HG03354 (cell line): ENCODE measurements at regions not wholly inside any gene's neighbourhood (a gene's known extent, or its start where the extent isn't known, plus 50 kb on each side); places are given as distances from the start of the nearest gene placed in this dataset.
"Not testable (repeated sequence)": the region's sequence is repeated elsewhere in the genome, so short reads cannot be mapped to it uniquely, and the experiment has no call there.

Source experiments
- ATAC-seq: cut with Tn5 transposase; IDR thresholded peaks from one replicate; pipeline ENCODE4 v1.9.1; 2021; ENCODE audit warnings: mild to moderate bottlenecking; ENCODE audit not compliant: unreplicated experiment, poor library complexity, severe bottlenecking

- ATAC-seq = no peak
Observed at GRCh38 chr11:24239930-24240329, 256.9 kb upstream of the LUZP2 start.

- no peak for ATAC-seq
Observed at GRCh38 chr11:24240496-24241175, 256.2 kb upstream of the LUZP2 start.

GRCh38 chr11:24246715-24247114, 250.1 kb upstream of the LUZP2 start:
- no peak for ATAC-seq

GRCh38 chr11:24247846-24248245, 249.0 kb upstream of the LUZP2 start:
- no peak for ATAC-seq

GRCh38 chr11:24249921-24250320, 246.9 kb upstream of the LUZP2 start:
- ATAC-seq = no peak

- ATAC-seq = no peak
Observed at GRCh38 chr11:24253237-24253760, 243.6 kb upstream of the LUZP2 start.

GRCh38 chr11:24264868-24265267, 232.0 kb upstream of the LUZP2 start:
- ATAC-seq = no peak

GRCh38 chr11:24267014-24267413, 229.8 kb upstream of the LUZP2 start:
- no peak for ATAC-seq

GRCh38 chr11:24271798-24272197, 225.1 kb upstream of the LUZP2 start:
- ATAC-seq = no peak

- not testable (repeated sequence) for ATAC-seq
Observed at GRCh38 chr11:24274214-24274781, 222.6 kb upstream of the LUZP2 start.

- no peak for ATAC-seq
Observed at GRCh38 chr11:24286238-24286637, 210.6 kb upstream of the LUZP2 start.

GRCh38 chr11:24289301-24289700, 207.6 kb upstream of the LUZP2 start:
- no peak for ATAC-seq

GRCh38 chr11:24293964-24294363, 202.9 kb upstream of the LUZP2 start:
- no peak for ATAC-seq

GRCh38 chr11:24295360-24295759, 201.5 kb upstream of the LUZP2 start:
- no peak for ATAC-seq

GRCh38 chr11:24297461-24297860, 199.4 kb upstream of the LUZP2 start:
- ATAC-seq = no peak

GRCh38 chr11:24298146-24298545, 198.7 kb upstream of the LUZP2 start:
- no peak for ATAC-seq

- ATAC-seq = no peak
Observed at GRCh38 chr11:24311974-24312373, 184.9 kb upstream of the LUZP2 start.

GRCh38 chr11:24312464-24313238, 184.2 kb upstream of the LUZP2 start:
- no peak for ATAC-seq

- ATAC-seq = no peak
Observed at GRCh38 chr11:24321229-24321628, 175.6 kb upstream of the LUZP2 start.

GRCh38 chr11:24324211-24324610, 172.6 kb upstream of the LUZP2 start:
- no peak for ATAC-seq

GRCh38 chr11:24344222-24344621, 152.6 kb upstream of the LUZP2 start:
- no peak for ATAC-seq
